ENCODE measurements at regions not wholly inside any gene's neighbourhood (a gene's known extent, or its start where the extent isn't known, plus 50 kb on each side); places are given as distances from the start of the nearest gene placed in this dataset.

DNA sequence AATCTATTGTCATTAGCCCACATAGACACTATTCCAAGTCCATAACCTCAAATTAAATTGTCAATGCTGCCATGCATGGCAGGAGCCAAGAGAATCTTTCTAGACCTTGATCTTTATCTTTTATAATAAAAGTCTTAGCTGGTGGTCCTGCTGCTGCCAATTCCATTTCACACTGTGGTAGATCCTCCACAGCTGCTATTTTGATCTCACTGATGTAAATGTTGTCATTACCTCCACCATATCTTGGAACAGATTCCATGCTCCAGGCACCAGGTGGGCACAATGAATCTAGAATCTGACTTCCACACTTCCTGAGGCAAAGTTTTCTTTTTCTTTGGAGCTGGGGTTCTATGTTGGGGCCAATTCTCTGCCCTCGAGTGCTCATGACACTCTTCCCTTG, 161.2 kb downstream of the TMTC3 start:
- Mint-ChIP-seq H3K27ac (no peak overlapping the region), H3K4me1 (ENCODE audit: low read depth) (peaks cover 7% of the 10 kb centered on the region), H3K36me3 (no peaks in the 10 kb centered on the region), H3K4me3 (no peak overlapping the region), H3K9me3 (ENCODE audit: low read depth) (no peaks in the 10 kb centered on the region), H3K27me3 (no peaks in the 10 kb centered on the region)

DNA sequence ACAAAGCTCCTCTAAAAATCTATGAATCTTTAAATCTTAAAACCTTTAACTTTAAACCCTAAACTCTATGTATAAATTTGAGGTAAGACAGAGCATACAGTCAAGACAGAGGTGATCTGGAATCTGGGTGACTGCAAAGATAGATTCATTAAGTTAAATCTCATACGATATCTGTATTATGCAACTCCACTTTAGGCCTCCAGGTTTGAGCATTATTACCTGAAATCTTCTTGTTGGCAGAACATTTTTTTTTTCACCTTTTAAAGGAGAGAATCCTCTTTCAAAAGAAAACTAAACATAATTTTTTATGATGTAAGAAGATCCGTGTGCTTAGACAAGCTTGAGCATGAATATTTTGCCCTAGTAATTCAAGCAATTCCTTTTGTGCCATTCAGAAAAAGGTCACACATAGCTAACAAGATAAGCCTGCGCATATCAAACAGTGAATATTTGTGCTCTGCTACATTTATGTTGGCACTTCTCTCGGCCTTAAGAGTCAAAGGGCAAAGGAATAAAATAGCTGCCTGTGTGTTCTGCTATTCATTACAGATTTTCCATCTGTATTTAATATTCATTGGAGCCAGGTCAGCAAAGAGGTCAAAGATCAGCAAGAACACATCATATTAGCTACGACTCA, 163.3 kb downstream of the TMTC3 start:
- H3K9me3 Mint-ChIP-seq (ENCODE audit: low read depth), result no peaks in the 10 kb centered on the region

DNA sequence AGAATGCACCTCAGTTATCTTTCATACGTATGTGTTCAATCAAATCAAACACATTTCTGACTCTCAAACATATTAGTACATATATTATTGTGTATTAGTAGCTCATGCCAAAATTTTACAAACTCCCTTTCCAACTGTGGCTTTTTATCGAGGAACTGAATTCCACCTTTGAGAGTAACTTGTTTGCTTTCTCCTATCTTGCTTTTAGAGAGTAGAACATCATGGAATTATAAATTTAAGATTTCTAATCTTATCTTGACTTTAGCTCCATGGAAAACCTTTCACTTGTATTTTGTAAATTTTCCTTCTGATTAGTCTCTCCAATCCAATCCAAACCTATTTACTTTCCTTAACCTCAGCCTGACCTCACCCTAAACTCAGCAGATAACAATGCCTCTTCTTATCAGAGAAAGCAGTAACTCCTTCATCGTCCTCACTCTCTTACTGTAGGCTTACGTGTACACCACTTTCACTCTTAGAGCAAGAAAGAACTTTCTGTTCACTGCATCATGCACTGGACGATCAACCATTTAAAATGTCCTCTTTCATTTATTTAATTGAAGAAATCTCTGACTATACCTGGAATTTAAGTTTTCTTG, 164.5 kb downstream of the TMTC3 start:
- Mint-ChIP-seq H3K27me3 (no peaks in the 10 kb centered on the region), H3K36me3 (no peaks in the 10 kb centered on the region), H3K4me3 (no peak overlapping the region), H3K27ac (no peak overlapping the region), H3K4me1 (ENCODE audit: low read depth) (no peaks in the 10 kb centered on the region), H3K9me3 (ENCODE audit: low read depth) (no peaks in the 10 kb centered on the region)

More for the DNA sequence above, 163.3 kb downstream of the TMTC3 start:
- H3K27ac Mint-ChIP-seq, result no peak overlapping the region
- H3K36me3 Mint-ChIP-seq, result no peaks in the 10 kb centered on the region
- no peaks in the 10 kb centered on the region for H3K4me1 Mint-ChIP-seq (ENCODE audit: low read depth)
- no peak overlapping the region for H3K4me3 Mint-ChIP-seq
- no peaks in the 10 kb centered on the region for H3K27me3 Mint-ChIP-seq

DNA sequence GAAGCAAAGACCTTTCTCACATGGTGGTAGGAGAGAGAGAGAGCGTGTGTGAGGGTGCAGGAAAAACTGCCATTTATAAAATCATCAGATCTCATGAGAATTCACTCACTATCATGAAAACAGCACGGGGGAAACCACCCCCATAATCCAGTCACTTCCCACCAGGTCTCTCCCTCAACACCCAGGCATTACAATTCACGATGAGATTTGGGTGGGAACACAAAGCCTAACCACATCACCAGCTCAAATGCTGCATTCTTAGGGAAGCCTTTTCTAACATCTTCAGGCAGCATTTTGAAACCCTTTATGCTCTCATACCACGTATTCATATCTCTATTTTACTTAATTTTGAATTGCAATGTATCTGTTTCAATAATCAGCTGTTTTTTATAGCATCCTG, 165.9 kb downstream of the TMTC3 start:
- H3K27ac Mint-ChIP-seq, result no peak overlapping the region
- no peaks in the 10 kb centered on the region for H3K27me3 Mint-ChIP-seq
- H3K4me1 Mint-ChIP-seq (ENCODE audit: low read depth), result no peaks in the 10 kb centered on the region
- H3K36me3 Mint-ChIP-seq, result no peaks in the 10 kb centered on the region
- no peak overlapping the region for H3K4me3 Mint-ChIP-seq
- H3K9me3 Mint-ChIP-seq (ENCODE audit: low read depth), result no peaks in the 10 kb centered on the region

DNA sequence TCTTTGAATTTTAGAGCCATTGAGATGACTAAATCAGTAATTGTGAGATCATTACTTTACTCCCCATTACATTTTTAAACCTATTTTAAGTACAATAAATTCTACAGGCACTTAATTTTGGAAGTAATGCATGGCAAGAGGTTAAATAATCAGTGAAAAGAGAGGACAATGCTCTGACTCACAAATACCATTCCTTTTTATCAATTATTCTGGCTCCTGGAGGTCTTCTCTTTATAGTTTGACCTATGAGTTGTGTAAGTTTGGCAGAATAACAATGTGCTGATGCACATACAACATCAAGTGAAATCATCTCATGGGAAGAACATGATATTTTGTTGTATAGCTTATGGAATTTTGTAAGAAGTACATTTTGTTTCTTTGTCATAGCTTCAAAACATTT, 166.7 kb downstream of the TMTC3 start:
- H3K36me3 Mint-ChIP-seq, result no peaks in the 10 kb centered on the region
- peaks cover 4% of the 10 kb centered on the region for H3K9me3 Mint-ChIP-seq (ENCODE audit: low read depth)
- no peaks in the 10 kb centered on the region for H3K27me3 Mint-ChIP-seq
- no peak overlapping the region for H3K4me3 Mint-ChIP-seq
- no peak overlapping the region for H3K27ac Mint-ChIP-seq
- no peaks in the 10 kb centered on the region for H3K4me1 Mint-ChIP-seq (ENCODE audit: low read depth)

DNA sequence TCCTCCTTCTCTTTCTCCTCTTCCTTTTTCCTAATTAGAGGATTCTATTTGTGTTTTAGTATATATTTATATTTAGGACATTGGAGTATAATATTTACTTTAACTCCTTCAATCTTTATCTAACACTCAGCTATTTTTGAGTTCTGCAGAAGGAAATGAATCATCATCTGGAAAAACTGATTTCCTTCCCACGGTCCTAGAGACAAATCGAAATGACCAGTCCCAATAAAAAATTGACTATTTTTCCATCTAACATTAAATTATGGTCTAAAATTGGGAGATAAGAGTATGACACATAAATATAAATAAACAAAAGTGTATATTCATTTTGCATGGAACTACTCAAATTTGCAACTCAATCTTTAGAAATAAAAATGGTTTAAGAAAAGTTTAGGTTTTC, 167.4 kb downstream of the TMTC3 start:
- Mint-ChIP-seq H3K4me3 (no peak overlapping the region), H3K36me3 (no peaks in the 10 kb centered on the region), H3K9me3 (ENCODE audit: low read depth) (peaks cover 4% of the 10 kb centered on the region), H3K27ac (no peak overlapping the region), H3K4me1 (ENCODE audit: low read depth) (no peaks in the 10 kb centered on the region), H3K27me3 (no peaks in the 10 kb centered on the region)

DNA sequence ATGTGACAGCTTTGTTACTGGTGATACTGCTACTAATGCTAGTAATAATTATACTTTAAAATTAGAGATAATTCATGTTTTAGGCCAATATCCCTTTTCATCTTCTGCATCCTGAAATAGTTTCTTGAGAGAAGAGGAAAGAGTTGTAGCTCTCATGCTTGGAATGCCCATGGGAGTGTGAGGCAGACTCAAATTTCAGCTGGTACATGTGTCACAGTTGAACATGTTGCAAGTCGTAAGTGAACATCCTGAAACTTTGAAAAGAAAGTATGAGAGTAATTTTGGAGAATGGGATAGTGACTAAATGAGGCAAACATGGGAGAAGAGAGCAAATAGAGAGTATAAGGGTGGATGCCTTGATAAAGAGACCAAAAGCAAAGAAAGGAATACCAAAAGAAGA, 168.0 kb downstream of the TMTC3 start:
- Mint-ChIP-seq H3K9me3 (ENCODE audit: low read depth) (peaks cover 4% of the 10 kb centered on the region), H3K4me1 (ENCODE audit: low read depth) (no peaks in the 10 kb centered on the region), H3K4me3 (no peak overlapping the region), H3K36me3 (no peaks in the 10 kb centered on the region), H3K27ac (no peak overlapping the region), H3K27me3 (no peaks in the 10 kb centered on the region)

DNA sequence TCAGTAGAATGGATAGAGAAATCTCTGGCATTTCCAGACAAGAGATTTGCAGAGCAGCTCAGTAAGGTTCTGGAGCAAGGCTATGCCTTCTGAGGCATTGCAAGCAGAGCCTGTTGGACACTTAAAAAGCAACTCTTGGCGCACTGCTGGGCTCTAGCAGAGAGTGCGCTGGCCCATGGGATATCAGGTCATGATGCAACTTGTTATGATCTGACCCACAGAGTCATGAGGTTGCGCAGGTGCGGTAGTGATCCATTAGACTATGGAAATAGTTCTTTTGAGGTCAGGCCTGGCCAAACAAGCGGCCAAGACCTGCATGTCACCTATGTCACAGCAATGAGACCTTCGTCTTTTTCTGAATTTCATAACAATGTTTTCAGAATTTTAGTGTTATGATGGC, 168.6 kb downstream of the TMTC3 start:
- Mint-ChIP-seq H3K27me3 (no peaks in the 10 kb centered on the region), H3K36me3 (no peaks in the 10 kb centered on the region), H3K27ac (no peak overlapping the region), H3K4me3 (no peak overlapping the region), H3K9me3 (ENCODE audit: low read depth) (peaks cover 4% of the 10 kb centered on the region), H3K4me1 (ENCODE audit: low read depth) (no peaks in the 10 kb centered on the region)

DNA sequence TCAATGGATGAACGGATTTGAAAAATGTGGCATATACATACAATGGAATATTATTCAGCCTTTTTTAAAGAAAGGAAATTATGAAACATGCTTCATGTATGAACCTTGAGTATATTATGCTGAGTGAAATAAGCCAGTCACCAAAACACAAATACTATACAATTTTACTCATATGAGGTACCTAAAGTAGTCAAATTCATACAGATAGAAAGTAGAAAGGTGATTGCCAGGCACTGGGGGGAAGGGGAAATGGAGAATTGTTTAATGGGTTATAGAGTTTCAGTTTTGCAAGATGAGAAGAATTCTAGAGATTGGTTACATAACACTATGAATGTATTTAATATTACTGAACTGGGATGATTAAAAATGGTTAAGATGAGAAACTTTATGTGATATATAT, 171.4 kb downstream of the TMTC3 start:
- H3K4me3 Mint-ChIP-seq, result no peak overlapping the region
- peaks cover 3% of the 10 kb centered on the region for H3K27me3 Mint-ChIP-seq
- H3K4me1 Mint-ChIP-seq (ENCODE audit: low read depth), result no peaks in the 10 kb centered on the region
- H3K36me3 Mint-ChIP-seq, result no peaks in the 10 kb centered on the region
- peaks cover 4% of the 10 kb centered on the region for H3K9me3 Mint-ChIP-seq (ENCODE audit: low read depth)
- H3K27ac Mint-ChIP-seq, result no peak overlapping the region

DNA sequence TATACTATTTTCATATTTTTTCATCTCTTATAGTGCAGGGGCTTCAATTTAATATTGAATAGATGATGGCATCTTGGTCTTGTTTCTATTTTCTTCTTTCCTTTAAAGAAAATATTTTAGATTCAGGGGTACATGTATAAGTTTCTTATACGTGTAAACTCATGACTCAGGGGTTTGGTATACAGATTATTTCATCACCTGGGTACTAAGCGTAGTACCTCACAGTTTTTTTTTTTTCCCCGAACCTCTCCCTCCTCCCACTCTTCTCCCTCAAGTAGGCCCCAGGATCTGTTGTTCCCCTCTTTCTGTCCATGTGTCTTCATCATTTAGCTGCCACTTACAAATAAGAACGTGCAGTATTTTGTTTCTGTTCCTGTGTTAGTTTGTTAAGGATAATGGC, 172.6 kb downstream of the TMTC3 start:
- Mint-ChIP-seq H3K4me1 (ENCODE audit: low read depth) (no peaks in the 10 kb centered on the region), H3K27me3 (peaks cover 3% of the 10 kb centered on the region)

DNA sequence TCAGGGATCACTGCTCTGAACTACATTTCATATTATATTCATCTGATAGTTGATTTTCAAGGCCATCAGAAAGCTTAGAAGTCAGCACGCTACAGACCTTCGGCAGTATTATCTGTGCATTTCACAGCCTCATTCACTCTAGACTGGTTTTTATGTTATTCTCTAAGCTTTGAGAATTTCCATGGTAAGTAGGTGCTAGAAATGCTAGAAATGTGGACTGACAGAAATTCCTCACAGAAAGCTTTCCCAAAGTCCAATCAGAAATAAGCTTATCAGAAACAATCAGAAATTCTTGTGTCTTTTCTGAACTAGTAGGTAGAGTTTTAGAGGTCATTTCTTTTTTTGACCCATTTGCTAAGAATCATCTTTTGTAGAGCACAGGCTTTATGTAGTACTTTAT, 176.6 kb downstream of the TMTC3 start:
- Mint-ChIP-seq H3K9me3 (ENCODE audit: low read depth) (no peaks in the 10 kb centered on the region), H3K4me3 (no peak overlapping the region), H3K27me3 (peaks cover 3% of the 10 kb centered on the region), H3K4me1 (ENCODE audit: low read depth) (no peaks in the 10 kb centered on the region), H3K36me3 (no peaks in the 10 kb centered on the region), H3K27ac (no peak overlapping the region)

More for the DNA sequence above, 172.6 kb downstream of the TMTC3 start:
- no peak overlapping the region for H3K4me3 Mint-ChIP-seq
- H3K36me3 Mint-ChIP-seq, result no peaks in the 10 kb centered on the region
- H3K27ac Mint-ChIP-seq, result no peak overlapping the region
- peaks cover 4% of the 10 kb centered on the region for H3K9me3 Mint-ChIP-seq (ENCODE audit: low read depth)

DNA sequence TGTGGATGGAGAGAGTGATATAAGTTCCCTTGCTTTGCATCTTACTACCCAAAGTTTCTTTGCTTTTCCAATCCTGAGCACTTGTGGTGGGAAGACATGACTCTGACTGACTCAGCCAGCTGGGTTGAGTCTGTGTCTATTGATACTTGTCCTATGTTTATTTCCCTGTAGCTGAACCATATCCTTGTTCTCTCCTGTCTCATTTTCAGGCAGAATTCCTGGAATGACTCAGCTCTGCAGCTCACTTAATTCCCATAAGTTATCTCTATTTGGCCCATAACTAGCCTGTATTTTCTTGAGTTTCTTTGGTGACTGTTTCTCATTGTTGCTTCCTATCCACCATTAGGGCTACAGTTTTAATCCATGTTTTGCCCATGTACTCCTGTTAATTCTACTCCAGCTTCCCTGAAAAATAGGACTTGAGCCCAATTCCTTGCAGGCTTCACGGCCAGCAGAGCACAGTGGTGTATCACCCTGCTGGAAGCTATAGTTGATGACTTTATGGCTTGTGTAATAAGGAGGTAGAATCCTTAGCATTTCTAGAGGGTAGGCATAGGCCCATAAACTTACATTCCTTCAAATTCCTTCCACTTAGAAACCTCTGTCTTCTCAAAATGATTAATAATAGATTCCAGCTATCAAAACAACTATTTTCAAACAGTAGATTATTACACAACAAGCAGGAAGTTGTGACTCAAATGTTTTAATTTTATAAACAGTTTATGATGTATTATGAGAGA, 183.1 kb downstream of the TMTC3 start:
- no peaks in the 10 kb centered on the region for H3K4me1 Mint-ChIP-seq (ENCODE audit: low read depth)
- H3K27ac Mint-ChIP-seq, result no peak overlapping the region
- no peaks in the 10 kb centered on the region for H3K27me3 Mint-ChIP-seq
- no peaks in the 10 kb centered on the region for H3K9me3 Mint-ChIP-seq (ENCODE audit: low read depth)
- H3K4me3 Mint-ChIP-seq, result no peak overlapping the region
- no peaks in the 10 kb centered on the region for H3K36me3 Mint-ChIP-seq

DNA sequence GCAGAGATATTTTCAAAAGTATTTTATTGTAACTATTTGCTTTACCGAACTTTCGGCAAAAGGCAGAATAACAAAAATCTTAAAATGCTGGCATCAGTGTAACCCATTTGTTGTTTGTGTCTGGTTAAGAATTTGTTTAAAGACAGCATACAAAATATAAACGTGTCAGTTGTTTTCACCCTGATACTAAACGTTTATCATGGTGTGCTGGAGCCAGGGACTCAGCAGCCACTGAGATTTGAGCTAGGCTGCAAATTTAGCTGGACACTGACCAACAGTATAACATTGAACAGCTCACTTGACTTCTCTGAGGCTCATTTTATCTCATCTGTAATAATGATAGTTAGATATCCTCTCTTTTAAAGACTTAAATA, 183.7 kb downstream of the TMTC3 start:
- Mint-ChIP-seq H3K9me3 (ENCODE audit: low read depth) (no peaks in the 10 kb centered on the region), H3K4me3 (no peak overlapping the region), H3K4me1 (ENCODE audit: low read depth) (no peaks in the 10 kb centered on the region), H3K27ac (no peak overlapping the region), H3K27me3 (no peaks in the 10 kb centered on the region), H3K36me3 (no peaks in the 10 kb centered on the region)

DNA sequence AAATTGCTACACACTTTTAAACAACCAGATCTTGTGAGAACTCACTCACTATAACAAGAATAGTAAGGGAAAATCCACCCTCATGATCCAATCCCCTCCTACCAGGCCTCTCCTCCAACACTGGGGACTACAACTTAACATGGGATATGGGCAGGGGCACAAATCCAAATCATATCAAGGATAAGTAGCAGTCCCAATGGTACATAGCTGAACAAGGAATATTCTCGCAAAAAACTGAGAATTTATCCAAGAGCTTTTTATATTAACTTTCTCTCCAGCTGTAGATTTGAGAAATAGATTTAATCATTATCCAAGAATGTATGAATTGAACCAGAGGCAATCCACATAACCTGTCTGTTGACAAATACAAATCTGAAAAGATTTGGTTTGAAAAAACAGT, 185.2 kb downstream of the TMTC3 start:
- H3K4me3 Mint-ChIP-seq, result no peak overlapping the region
- no peak overlapping the region for H3K27ac Mint-ChIP-seq
- no peaks in the 10 kb centered on the region for H3K9me3 Mint-ChIP-seq (ENCODE audit: low read depth)
- no peaks in the 10 kb centered on the region for H3K4me1 Mint-ChIP-seq (ENCODE audit: low read depth)
- no peaks in the 10 kb centered on the region for H3K36me3 Mint-ChIP-seq
- H3K27me3 Mint-ChIP-seq, result no peaks in the 10 kb centered on the region

DNA sequence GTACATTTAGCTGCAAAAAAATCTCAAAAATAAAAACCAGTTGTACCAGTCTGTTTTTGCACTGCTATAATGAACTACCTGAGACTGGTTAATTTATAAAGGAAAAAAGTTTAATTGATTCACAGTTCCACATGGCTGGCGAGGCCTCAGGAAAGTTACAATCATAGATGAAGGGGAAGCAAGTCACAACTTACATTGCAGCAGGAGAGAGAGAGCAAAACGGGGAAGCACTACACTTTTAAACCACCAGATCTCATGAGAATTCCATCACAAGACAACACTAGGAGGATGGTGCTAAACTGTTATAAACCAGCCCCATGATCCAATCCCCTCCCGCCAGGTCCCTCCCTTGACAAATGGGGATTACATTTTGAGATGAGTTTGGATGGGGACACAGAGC, 186.0 kb downstream of the TMTC3 start:
- Mint-ChIP-seq H3K9me3 (ENCODE audit: low read depth) (no peaks in the 10 kb centered on the region), H3K27me3 (no peaks in the 10 kb centered on the region), H3K4me3 (no peak overlapping the region), H3K36me3 (no peaks in the 10 kb centered on the region), H3K4me1 (ENCODE audit: low read depth) (no peaks in the 10 kb centered on the region), H3K27ac (no peak overlapping the region)

DNA sequence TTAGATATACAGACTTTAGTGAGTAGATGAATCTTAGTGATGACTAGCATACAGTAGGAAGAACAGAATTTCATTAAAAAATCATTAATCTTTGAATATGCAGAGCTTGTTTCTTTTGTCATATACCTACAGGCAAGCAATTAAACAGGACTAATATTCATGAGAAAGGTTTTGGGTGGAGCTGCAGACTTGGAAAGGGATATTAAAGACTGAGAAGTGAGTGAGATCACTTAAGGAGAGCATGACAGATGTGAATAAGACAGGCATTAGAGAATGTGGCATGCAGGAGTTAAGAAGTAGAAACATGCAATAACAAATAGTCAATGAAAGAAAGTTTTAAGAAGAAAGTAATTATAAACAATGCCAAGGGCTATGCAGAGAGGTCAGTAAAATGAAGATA, 187.7 kb downstream of the TMTC3 start:
- Mint-ChIP-seq H3K9me3 (ENCODE audit: low read depth) (no peaks in the 10 kb centered on the region), H3K36me3 (no peaks in the 10 kb centered on the region), H3K4me3 (no peak overlapping the region), H3K4me1 (ENCODE audit: low read depth) (no peaks in the 10 kb centered on the region), H3K27ac (no peak overlapping the region), H3K27me3 (no peaks in the 10 kb centered on the region)
